PC-9 (cell line): ENCODE measurements at regions not wholly inside any gene's neighbourhood (a gene's known extent, or its start where the extent isn't known, plus 50 kb on each side); places are given as distances from the start of the nearest gene placed in this dataset.
"Not testable (repeated sequence)": the region's sequence is repeated elsewhere in the genome, so short reads cannot be mapped to it uniquely, and the experiment has no call there.

Experiments used
- EZH2 ChIP-seq: fragments of 200-600 bp; sonication (generic); IDR thresholded peaks from 2 replicates; pipeline ENCODE4 v1.8.0; 2017; ENCODE audit warnings: antibody characterized with exemption, low read depth
- TF ChIP-seq, protein P1 (sequence below): fragments of 200-600 bp; sonication (generic); conservative IDR thresholded peaks from 2 replicates; pipeline ENCODE4 v1.6.1; 2017; ENCODE audit warnings: mixed run types, antibody characterized with exemption, mild to moderate bottlenecking, moderate library complexity

DNA sequence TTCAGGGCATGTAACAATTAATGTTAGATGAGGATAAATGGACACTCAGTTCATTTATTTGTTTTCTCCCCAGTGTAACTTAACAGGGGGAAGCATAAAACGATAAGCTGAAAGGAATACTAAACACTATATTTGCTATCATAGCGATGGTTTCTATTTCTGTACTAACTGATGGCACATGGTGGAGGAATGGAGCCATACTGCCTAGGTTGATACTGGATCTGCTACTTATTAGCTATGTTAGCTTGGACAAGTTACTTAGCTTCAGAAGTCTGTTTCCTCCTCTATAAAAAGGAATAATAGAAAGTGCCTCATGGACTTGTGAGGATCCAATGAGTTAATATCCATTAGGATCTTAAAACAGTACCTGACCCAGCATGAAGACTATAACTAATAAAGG, 127.5 kb downstream of the NBPF8 start:
- TF ChIP-seq, protein P1, sequence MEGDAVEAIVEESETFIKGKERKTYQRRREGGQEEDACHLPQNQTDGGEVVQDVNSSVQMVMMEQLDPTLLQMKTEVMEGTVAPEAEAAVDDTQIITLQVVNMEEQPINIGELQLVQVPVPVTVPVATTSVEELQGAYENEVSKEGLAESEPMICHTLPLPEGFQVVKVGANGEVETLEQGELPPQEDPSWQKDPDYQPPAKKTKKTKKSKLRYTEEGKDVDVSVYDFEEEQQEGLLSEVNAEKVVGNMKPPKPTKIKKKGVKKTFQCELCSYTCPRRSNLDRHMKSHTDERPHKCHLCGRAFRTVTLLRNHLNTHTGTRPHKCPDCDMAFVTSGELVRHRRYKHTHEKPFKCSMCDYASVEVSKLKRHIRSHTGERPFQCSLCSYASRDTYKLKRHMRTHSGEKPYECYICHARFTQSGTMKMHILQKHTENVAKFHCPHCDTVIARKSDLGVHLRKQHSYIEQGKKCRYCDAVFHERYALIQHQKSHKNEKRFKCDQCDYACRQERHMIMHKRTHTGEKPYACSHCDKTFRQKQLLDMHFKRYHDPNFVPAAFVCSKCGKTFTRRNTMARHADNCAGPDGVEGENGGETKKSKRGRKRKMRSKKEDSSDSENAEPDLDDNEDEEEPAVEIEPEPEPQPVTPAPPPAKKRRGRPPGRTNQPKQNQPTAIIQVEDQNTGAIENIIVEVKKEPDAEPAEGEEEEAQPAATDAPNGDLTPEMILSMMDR, result not testable (repeated sequence)
- TF ChIP-seq EZH2, result not testable (repeated sequence)
